HepG2 (cell line): ENCODE measurements at regions not wholly inside any gene's neighbourhood (a gene's known extent, or its start where the extent isn't known, plus 50 kb on each side); places are given as distances from the start of the nearest gene placed in this dataset.
A peak's percentile ranks its signal among the peaks of the same experiment; 100 is the strongest.

Experiments
- CEBPG ChIP-seq: IDR thresholded peaks from 2 replicates; pipeline ENCODE4 v1.6.1; 2016
- IRF2 ChIP-seq: IDR thresholded peaks from 2 replicates; pipeline ENCODE4 v1.6.1; 2018; ENCODE audit warnings: missing genetic modification reagents, missing compliant biosample characterization
- JUNB ChIP-seq: sonication (generic); formaldehyde crosslinking; IDR thresholded peaks from 2 replicates; pipeline ENCODE4 v1.8.0; 2022; ENCODE audit warnings: missing genetic modification reagents, mild to moderate bottlenecking, borderline replicate concordance
- KLF15 ChIP-seq: sonication (generic); formaldehyde crosslinking; IDR thresholded peaks from 2 replicates; pipeline ENCODE4 v1.8.1; 2023; ENCODE audit warnings: borderline replicate concordance, mild to moderate bottlenecking, inconsistent platforms, missing genetic modification reagents, mixed read lengths
- TBX2 ChIP-seq: sonication (generic); formaldehyde crosslinking; IDR thresholded peaks from 2 replicates; pipeline ENCODE4 v1.5.0; 2020; ENCODE audit warnings: missing genetic modification reagents, mild to moderate bottlenecking, borderline replicate concordance
- TGIF2 ChIP-seq: IDR thresholded peaks from 2 replicates; pipeline ENCODE4 v1.6.1; 2016; ENCODE audit warnings: control low read depth, missing compliant biosample characterization
- ZNF598 ChIP-seq: sonication (generic); formaldehyde crosslinking; IDR thresholded peaks from 2 replicates; pipeline ENCODE4 v1.5.1; 2020; ENCODE audit warnings: mild to moderate bottlenecking, missing genetic modification reagents, borderline replicate concordance
- TF ChIP-seq, protein P1 (sequence below): IDR thresholded peaks from 2 replicates; pipeline ENCODE4 v1.6.1; 2012; ENCODE audit warnings: low read depth, low read length, improper control_type of control experiment
- TF ChIP-seq, protein P2 (sequence below): sonication (generic); formaldehyde crosslinking; IDR thresholded peaks from 2 replicates; pipeline ENCODE4 v1.4.0; 2020; ENCODE audit warnings: missing genetic modification reagents
- TF ChIP-seq, protein P3 (sequence below): sonication (generic); formaldehyde crosslinking; IDR thresholded peaks from 2 replicates; pipeline ENCODE4 v1.4.0; 2020; ENCODE audit warnings: missing genetic modification reagents
- TF ChIP-seq, protein P4 (sequence below): sonication (generic); formaldehyde crosslinking; conservative IDR thresholded peaks from 2 replicates; pipeline ENCODE4 v1.5.0; 2020; ENCODE audit warnings: missing genetic modification reagents
- TF ChIP-seq, protein P5 (sequence below): sonication (generic); formaldehyde crosslinking; IDR thresholded peaks from 2 replicates; pipeline ENCODE4 v1.5.0; 2020; ENCODE audit warnings: mild to moderate bottlenecking, missing genetic modification reagents, borderline replicate concordance
- TF ChIP-seq, protein P6 (sequence below): sonication (generic); formaldehyde crosslinking; IDR thresholded peaks from 2 replicates; pipeline ENCODE4 v1.8.1; 2023; ENCODE audit warnings: mild to moderate bottlenecking, missing genetic modification reagents

DNA sequence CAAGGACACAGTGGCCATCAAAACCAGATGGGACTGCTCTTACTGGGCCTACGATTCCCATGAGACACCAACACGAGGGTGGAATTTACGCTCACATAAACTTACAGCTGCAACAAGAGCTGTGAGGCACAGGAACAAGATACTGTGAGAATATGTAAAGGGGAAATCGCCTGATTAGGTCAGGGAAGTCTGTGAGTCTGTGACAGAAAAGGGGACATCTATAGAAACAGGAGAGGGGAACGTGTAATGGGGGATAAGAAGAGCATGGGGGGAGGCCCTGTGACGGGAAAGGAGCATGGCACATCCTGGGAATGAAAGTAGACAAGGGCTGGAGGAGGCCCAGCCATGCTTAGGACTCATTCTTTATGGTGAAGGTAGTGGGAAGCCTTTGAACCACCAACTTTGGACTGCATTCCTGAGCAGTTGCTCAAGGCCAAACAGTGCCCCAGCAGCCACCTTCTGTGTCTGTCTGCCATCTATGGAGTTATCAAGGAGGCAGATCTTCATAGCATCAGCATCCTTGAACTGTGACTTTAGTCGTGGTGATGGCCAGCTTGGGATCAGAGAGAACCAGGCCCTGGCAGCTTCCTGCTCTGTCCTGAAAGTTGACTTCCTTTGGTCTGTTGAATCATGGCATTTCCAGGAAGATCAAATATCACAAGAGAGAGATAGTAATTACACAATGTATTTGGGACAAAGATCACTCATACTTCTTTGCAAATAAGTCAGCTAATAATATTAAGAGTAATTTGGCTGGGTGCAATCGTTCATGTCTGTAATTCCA lies 87.9 kb upstream of the FAM169A start (continued):
- TF ChIP-seq, protein P1, sequence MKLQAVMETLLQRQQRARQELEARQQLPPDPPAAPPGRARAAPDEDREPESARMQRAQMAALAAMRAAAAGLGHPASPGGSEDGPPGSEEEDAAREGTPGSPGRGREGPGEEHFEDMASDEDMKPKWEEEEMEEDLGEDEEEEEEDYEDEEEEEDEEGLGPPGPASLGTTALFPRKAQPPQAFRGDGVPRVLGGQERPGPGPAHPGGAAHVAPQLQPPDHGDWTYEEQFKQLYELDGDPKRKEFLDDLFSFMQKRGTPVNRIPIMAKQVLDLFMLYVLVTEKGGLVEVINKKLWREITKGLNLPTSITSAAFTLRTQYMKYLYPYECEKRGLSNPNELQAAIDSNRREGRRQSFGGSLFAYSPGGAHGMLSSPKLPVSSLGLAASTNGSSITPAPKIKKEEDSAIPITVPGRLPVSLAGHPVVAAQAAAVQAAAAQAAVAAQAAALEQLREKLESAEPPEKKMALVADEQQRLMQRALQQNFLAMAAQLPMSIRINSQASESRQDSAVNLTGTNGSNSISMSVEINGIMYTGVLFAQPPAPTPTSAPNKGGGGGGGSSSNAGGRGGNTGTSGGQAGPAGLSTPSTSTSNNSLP: peak; percentile 92
- no peak for TF ChIP-seq ZNF598 (CRISPR knock-in tag)
- TF ChIP-seq, protein P2, sequence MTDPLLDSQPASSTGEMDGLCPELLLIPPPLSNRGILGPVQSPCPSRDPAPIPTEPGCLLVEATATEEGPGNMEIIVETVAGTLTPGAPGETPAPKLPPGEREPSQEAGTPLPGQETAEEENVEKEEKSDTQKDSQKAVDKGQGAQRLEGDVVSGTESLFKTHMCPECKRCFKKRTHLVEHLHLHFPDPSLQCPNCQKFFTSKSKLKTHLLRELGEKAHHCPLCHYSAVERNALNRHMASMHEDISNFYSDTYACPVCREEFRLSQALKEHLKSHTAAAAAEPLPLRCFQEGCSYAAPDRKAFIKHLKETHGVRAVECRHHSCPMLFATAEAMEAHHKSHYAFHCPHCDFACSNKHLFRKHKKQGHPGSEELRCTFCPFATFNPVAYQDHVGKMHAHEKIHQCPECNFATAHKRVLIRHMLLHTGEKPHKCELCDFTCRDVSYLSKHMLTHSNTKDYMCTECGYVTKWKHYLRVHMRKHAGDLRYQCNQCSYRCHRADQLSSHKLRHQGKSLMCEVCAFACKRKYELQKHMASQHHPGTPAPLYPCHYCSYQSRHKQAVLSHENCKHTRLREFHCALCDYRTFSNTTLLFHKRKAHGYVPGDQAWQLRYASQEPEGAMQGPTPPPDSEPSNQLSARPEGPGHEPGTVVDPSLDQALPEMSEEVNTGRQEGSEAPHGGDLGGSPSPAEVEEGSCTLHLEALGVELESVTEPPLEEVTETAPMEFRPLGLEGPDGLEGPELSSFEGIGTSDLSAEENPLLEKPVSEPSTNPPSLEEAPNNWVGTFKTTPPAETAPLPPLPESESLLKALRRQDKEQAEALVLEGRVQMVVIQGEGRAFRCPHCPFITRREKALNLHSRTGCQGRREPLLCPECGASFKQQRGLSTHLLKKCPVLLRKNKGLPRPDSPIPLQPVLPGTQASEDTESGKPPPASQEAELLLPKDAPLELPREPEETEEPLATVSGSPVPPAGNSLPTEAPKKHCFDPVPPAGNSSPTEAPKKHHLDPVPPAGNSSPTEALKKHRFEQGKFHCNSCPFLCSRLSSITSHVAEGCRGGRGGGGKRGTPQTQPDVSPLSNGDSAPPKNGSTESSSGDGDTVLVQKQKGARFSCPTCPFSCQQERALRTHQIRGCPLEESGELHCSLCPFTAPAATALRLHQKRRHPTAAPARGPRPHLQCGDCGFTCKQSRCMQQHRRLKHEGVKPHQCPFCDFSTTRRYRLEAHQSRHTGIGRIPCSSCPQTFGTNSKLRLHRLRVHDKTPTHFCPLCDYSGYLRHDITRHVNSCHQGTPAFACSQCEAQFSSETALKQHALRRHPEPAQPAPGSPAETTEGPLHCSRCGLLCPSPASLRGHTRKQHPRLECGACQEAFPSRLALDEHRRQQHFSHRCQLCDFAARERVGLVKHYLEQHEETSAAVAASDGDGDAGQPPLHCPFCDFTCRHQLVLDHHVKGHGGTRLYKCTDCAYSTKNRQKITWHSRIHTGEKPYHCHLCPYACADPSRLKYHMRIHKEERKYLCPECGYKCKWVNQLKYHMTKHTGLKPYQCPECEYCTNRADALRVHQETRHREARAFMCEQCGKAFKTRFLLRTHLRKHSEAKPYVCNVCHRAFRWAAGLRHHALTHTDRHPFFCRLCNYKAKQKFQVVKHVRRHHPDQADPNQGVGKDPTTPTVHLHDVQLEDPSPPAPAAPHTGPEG (CRISPR knock-in tag): no peak
- TF ChIP-seq, protein P3, sequence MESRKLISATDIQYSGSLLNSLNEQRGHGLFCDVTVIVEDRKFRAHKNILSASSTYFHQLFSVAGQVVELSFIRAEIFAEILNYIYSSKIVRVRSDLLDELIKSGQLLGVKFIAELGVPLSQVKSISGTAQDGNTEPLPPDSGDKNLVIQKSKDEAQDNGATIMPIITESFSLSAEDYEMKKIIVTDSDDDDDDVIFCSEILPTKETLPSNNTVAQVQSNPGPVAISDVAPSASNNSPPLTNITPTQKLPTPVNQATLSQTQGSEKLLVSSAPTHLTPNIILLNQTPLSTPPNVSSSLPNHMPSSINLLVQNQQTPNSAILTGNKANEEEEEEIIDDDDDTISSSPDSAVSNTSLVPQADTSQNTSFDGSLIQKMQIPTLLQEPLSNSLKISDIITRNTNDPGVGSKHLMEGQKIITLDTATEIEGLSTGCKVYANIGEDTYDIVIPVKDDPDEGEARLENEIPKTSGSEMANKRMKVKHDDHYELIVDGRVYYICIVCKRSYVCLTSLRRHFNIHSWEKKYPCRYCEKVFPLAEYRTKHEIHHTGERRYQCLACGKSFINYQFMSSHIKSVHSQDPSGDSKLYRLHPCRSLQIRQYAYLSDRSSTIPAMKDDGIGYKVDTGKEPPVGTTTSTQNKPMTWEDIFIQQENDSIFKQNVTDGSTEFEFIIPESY (CRISPR knock-in tag): peak; percentile 30; the same call in 1 of the 2 replicates
- peak; percentile 78 for TF ChIP-seq TBX2 (CRISPR knock-in tag)
- TF ChIP-seq KLF15 (CRISPR knock-in tag): no peak
- TF ChIP-seq, protein P4, sequence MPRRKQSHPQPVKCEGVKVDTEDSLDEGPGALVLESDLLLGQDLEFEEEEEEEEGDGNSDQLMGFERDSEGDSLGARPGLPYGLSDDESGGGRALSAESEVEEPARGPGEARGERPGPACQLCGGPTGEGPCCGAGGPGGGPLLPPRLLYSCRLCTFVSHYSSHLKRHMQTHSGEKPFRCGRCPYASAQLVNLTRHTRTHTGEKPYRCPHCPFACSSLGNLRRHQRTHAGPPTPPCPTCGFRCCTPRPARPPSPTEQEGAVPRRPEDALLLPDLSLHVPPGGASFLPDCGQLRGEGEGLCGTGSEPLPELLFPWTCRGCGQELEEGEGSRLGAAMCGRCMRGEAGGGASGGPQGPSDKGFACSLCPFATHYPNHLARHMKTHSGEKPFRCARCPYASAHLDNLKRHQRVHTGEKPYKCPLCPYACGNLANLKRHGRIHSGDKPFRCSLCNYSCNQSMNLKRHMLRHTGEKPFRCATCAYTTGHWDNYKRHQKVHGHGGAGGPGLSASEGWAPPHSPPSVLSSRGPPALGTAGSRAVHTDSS (CRISPR knock-in tag): no peak
- TF ChIP-seq TGIF2 (CRISPR knock-in tag): no peak
- TF ChIP-seq, protein P5, sequence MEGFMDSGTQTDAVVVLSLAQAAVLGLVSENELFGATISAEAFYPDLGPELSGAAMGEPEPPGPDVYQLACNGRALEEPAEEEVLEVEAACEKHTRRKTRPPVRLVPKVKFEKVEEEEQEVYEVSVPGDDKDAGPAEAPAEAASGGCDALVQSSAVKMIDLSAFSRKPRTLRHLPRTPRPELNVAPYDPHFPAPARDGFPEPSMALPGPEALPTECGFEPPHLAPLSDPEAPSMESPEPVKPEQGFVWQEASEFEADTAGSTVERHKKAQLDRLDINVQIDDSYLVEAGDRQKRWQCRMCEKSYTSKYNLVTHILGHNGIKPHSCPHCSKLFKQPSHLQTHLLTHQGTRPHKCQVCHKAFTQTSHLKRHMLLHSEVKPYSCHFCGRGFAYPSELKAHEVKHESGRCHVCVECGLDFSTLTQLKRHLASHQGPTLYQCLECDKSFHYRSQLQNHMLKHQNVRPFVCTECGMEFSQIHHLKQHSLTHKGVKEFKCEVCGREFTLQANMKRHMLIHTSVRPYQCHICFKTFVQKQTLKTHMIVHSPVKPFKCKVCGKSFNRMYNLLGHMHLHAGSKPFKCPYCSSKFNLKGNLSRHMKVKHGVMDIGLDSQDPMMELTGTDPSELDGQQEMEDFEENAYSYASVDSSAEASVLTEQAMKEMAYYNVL (CRISPR knock-in tag): peak; percentile 89
- peak; percentile 71 for TF ChIP-seq IRF2 (CRISPR knock-in tag)
- TF ChIP-seq, protein P6, sequence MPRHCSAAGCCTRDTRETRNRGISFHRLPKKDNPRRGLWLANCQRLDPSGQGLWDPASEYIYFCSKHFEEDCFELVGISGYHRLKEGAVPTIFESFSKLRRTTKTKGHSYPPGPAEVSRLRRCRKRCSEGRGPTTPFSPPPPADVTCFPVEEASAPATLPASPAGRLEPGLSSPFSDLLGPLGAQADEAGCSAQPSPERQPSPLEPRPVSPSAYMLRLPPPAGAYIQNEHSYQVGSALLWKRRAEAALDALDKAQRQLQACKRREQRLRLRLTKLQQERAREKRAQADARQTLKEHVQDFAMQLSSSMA: no peak
- TF ChIP-seq JUNB (CRISPR knock-in tag): no peak; the same call in 1 of the 2 replicates
- TF ChIP-seq CEBPG (CRISPR knock-in tag): peak; percentile 81
